Activated CD8-positive, alpha-beta T cell treated with anti-CD3 and anti-CD28 coated beads for 36 hours (primary cell): ENCODE measurements at regions not wholly inside any gene's neighbourhood (a gene's known extent, or its start where the extent isn't known, plus 50 kb on each side); places are given as distances from the start of the nearest gene placed in this dataset.

Experiments used
- ATAC-seq: fragments of 200-7000 bp; cut with Tn5 transposase; one replicate; pipeline ENCODE4 v1.10.0; 2021; ENCODE audit warnings: mild to moderate bottlenecking, moderate library complexity
- CTCF ChIA-PET: fragments of 350-600 bp; sonication (Branson Sonifier 250); formaldehyde crosslinking; loops from one replicate; lab custom pipeline; 2021; ENCODE audit warnings: antibody characterized with exemption; lab: Charles Lee
- POLR2A ChIA-PET: fragments of 350-600 bp; sonication (Branson Sonifier 250); formaldehyde crosslinking; loops from one replicate; lab custom pipeline; 2021; ENCODE audit warnings: antibody characterized with exemption; lab: Charles Lee
- DNase-seq: peaks from one replicate; pipeline ENCODE4 v3.0.0-alpha.2; 2020
- H3K27ac Mint-ChIP-seq: one replicate; pipeline ENCODE4 v1.8.0; 2021; ENCODE audit warnings: mild to moderate bottlenecking, mixed read lengths
- H3K27me3 Mint-ChIP-seq: one replicate; pipeline ENCODE4 v1.8.0; 2021; ENCODE audit warnings: mixed read lengths
- H3K36me3 Mint-ChIP-seq: one replicate; pipeline ENCODE4 v1.8.0; 2021; ENCODE audit warnings: low read depth, mixed read lengths
- H3K4me1 Mint-ChIP-seq: one replicate; pipeline ENCODE4 v1.8.0; 2021; ENCODE audit warnings: low read depth, mixed read lengths
- H3K4me3 Mint-ChIP-seq: one replicate; pipeline ENCODE4 v1.8.0; 2021; ENCODE audit warnings: mild to moderate bottlenecking, moderate library complexity, mixed read lengths
- H3K9me3 Mint-ChIP-seq: one replicate; pipeline ENCODE4 v1.8.0; 2021; ENCODE audit warnings: mixed read lengths
- CTCF ChIP-seq: fragments of 200-600 bp; IDR thresholded peaks from one replicate; pipeline ENCODE4 v1.8.0; 2022; ENCODE audit warnings: antibody characterized with exemption, mild to moderate bottlenecking
- intact Hi-C: fragments of 100-400 bp; cut with micrococcal nuclease; formaldehyde crosslinking; loops from one replicate; pipeline ENCODE4 v1.10.0; 2022

GRCh38 chr10:1981976-1982375, 244.7 kb upstream of the ADARB2 start:
- ATAC-seq: no peak
- H3K27ac Mint-ChIP-seq: no peak overlapping the region
- DNase-seq: no peak
- intact Hi-C loops: no loop called here
- H3K9me3 Mint-ChIP-seq: peaks cover 3% of the 10 kb centered on the region
- ChIA-PET CTCF (no interaction called here), POLR2A (no interaction called here)
- no peak overlapping the region for H3K4me3 Mint-ChIP-seq
- no peaks in the 10 kb centered on the region for H3K4me1 Mint-ChIP-seq
- TF ChIP-seq CTCF: no peak
- peaks cover 4% of the 10 kb centered on the region for H3K27me3 Mint-ChIP-seq
- no peaks in the 10 kb centered on the region for H3K36me3 Mint-ChIP-seq

- Mint-ChIP-seq H3K36me3 (no peaks in the 10 kb centered on the region), H3K9me3 (peaks cover 3% of the 10 kb centered on the region), H3K4me3 (no peak overlapping the region), H3K27me3 (peaks cover 4% of the 10 kb centered on the region), H3K4me1 (no peaks in the 10 kb centered on the region), H3K27ac (no peak overlapping the region)
- ChIA-PET CTCF (no interaction called here), POLR2A (no interaction called here)
- no peak for TF ChIP-seq CTCF
- DNase-seq (no peak), ATAC-seq (no peak)
- intact Hi-C loops: no loop called here
Measured at GRCh38 chr10:1980459-1980858, 243.1 kb upstream of the ADARB2 start.

GRCh38 chr10:1978584-1978983, 241.3 kb upstream of the ADARB2 start:
- Mint-ChIP-seq H3K9me3 (peaks cover 3% of the 10 kb centered on the region), H3K36me3 (no peaks in the 10 kb centered on the region), H3K4me3 (no peak overlapping the region), H3K4me1 (no peaks in the 10 kb centered on the region), H3K27me3 (peaks cover 3% of the 10 kb centered on the region), H3K27ac (no peak overlapping the region)
- no peak for TF ChIP-seq CTCF
- POLR2A ChIA-PET: no interaction called here
- DNase-seq (no peak), ATAC-seq (no peak)
- CTCF ChIA-PET: no interaction called here
- intact Hi-C loops: no loop called here

- TF ChIP-seq CTCF: no peak
- intact Hi-C loops: no loop called here
- ChIA-PET POLR2A (no interaction called here), CTCF (no interaction called here)
- Mint-ChIP-seq H3K4me1 (no peaks in the 10 kb centered on the region), H3K4me3 (no peak overlapping the region), H3K27me3 (peaks cover 3% of the 10 kb centered on the region), H3K27ac (no peak overlapping the region), H3K36me3 (no peaks in the 10 kb centered on the region), H3K9me3 (peaks cover 3% of the 10 kb centered on the region)
- no peak for DNase-seq
- no peak for ATAC-seq
Measured at GRCh38 chr10:1977461-1977860, 240.1 kb upstream of the ADARB2 start.

GRCh38 chr10:1972406-1972805, 235.1 kb upstream of the ADARB2 start:
- H3K27ac Mint-ChIP-seq: no peak overlapping the region
- intact Hi-C loops: no loop called here
- H3K9me3 Mint-ChIP-seq: peaks cover 3% of the 10 kb centered on the region
- no peak for ATAC-seq
- POLR2A ChIA-PET: no interaction called here
- H3K36me3 Mint-ChIP-seq: no peaks in the 10 kb centered on the region
- no peak overlapping the region for H3K4me3 Mint-ChIP-seq
- TF ChIP-seq CTCF: no peak
- no peaks in the 10 kb centered on the region for H3K4me1 Mint-ChIP-seq
- CTCF ChIA-PET: no interaction called here
- H3K27me3 Mint-ChIP-seq: no peaks in the 10 kb centered on the region
- no peak for DNase-seq
